ENCODE measurements at regions not wholly inside any gene's neighbourhood (a gene's known extent, or its start where the extent isn't known, plus 50 kb on each side); places are given as distances from the start of the nearest gene placed in this dataset.

DNA sequence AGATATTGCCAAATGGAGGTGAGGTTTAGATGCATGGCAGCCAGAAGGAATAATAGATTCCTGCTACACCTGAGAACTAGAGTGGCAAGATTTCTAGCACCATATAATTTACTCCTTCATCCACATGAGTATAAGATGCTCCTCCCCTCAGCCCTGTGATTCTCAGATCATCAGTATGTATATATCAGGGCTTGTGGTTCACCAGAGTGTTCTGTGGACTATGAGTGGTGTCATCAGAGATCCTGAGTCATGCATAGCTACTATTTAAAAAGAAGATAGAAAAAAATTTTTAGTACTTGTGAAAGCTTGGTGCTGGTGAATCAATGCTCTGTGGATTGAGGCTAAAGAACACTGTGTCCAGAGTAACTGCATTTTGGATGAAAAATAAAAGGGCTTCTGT is 285.9 kb downstream of the BMP4 start:
- H3K27ac ChIP-seq = no peak overlapping the region
- no peak; a peak in 1 of 6 replicates for ATAC-seq
- no peaks in the 10 kb centered on the region for H3K9me3 ChIP-seq
- CTCF ChIA-PET = interaction anchor here (0.9 to 1.2 kb wide), 3 partner anchors 14 to 20 kb away, joined by 3 read pairs; no protein-coding TSS in a partner anchor
- no peaks in the 10 kb centered on the region for H3K4me1 ChIP-seq
- POLR2A ChIA-PET = no interaction called here
- peak in 1 of 2 experiments; percentile 5 for DNase-seq (ENCODE audit: low read depth in 1 of 2, low spot score in 1 of 2)
- H3K4me3 ChIP-seq = no peak overlapping the region
- H3K4me2 ChIP-seq = no peak overlapping the region
- no peak for TF ChIP-seq NPAS2 (CRISPR knock-in tag; IDR thresholded peaks at IDR 0.05; ENCODE audit: borderline replicate concordance)
- TF ChIP-seq, protein P1, sequence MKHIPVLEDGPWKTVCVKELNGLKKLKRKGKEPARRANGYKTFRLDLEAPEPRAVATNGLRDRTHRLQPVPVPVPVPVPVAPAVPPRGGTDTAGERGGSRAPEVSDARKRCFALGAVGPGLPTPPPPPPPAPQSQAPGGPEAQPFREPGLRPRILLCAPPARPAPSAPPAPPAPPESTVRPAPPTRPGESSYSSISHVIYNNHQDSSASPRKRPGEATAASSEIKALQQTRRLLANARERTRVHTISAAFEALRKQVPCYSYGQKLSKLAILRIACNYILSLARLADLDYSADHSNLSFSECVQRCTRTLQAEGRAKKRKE (CRISPR knock-in tag; IDR thresholded peaks at IDR 0.05; ENCODE audit: low read depth) = no peak
- TF ChIP-seq, protein P2, sequence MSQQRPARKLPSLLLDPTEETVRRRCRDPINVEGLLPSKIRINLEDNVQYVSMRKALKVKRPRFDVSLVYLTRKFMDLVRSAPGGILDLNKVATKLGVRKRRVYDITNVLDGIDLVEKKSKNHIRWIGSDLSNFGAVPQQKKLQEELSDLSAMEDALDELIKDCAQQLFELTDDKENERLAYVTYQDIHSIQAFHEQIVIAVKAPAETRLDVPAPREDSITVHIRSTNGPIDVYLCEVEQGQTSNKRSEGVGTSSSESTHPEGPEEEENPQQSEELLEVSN (IDR thresholded peaks at IDR 0.05; ENCODE audit: borderline replicate concordance, low read depth) = no peak
- no peak for TF ChIP-seq GATA3 (IDR thresholded peaks at IDR 0.05; ENCODE audit: borderline replicate concordance)
- no peak for TF ChIP-seq FOSL2 (IDR thresholded peaks at IDR 0.05)
- no peak for TF ChIP-seq FOSL2 (CRISPR knock-in tag; IDR thresholded peaks at IDR 0.05)
- TF ChIP-seq CEBPB (IDR thresholded peaks at IDR 0.05) = no peak
- TF ChIP-seq MYC (IDR thresholded peaks at IDR 0.05; ENCODE audit: borderline replicate concordance, low read length) = no peak
- TF ChIP-seq JUNB (IDR thresholded peaks at IDR 0.05) = no peak
- no peak for TF ChIP-seq SMC3 (IDR thresholded peaks at IDR 0.05)
- TF ChIP-seq SREBF2 (IDR thresholded peaks at IDR 0.05) = no peak
- TF ChIP-seq HOXB5 (CRISPR knock-in tag; IDR thresholded peaks at IDR 0.05) = no peak
- no peak for TF ChIP-seq HOXB13 (CRISPR knock-in tag; IDR thresholded peaks at IDR 0.05; ENCODE audit: low read depth)
- TF ChIP-seq EHMT2 (IDR thresholded peaks at IDR 0.05; ENCODE audit: low read depth) = no peak
- no peak for TF ChIP-seq RFX5 (IDR thresholded peaks at IDR 0.05)
- TF ChIP-seq EP300 (IDR thresholded peaks at IDR 0.05) = no peak
- no peak for TF ChIP-seq HOXA7 (CRISPR knock-in tag; IDR thresholded peaks at IDR 0.05)
- TF ChIP-seq EHF (CRISPR knock-in tag; IDR thresholded peaks at IDR 0.05) = no peak
- TF ChIP-seq JUN (IDR thresholded peaks at IDR 0.05) = no peak
- no peak for TF ChIP-seq NR3C1 (IDR thresholded peaks at IDR 0.05)
- FAIRE-seq = no peak

DNA sequence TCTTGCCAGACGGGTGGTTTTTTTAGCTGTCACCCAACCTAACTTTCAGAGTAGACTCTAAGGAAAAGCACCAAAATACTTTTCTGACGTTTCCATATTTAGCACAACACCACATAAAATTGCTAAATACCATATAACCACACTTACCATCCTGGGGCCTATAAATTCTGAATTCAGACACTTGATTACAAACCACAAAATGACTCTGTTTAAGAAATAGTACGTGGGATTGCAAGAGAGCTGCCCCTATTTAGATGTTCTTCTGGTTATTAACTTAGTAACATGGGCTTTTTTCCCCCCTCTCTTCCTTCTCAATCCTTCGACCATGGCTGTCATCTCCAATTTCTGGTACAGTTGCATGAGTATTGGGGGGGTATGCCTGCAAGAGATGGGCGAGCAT is 287.7 kb downstream of the BMP4 start:
- H3K4me2 ChIP-seq = no peak overlapping the region
- 56% methylated on average over 5 of the region's 5 CpGs for WGBS (ENCODE audit: missing lambda C conversion rate)
- ChIA-PET POLR2A (no interaction called here), CTCF (interaction anchor here (1.0 kb wide), 1 partner anchor 506 kb away, joined by 4 read pairs; no protein-coding TSS in a partner anchor)
- DNase-seq (ENCODE audit: low read depth in 1 of 2, low spot score in 1 of 2) = no peak
- no peak for FAIRE-seq
- no peak overlapping the region for H3K4me3 ChIP-seq
- H3K9me3 ChIP-seq = no peaks in the 10 kb centered on the region
- no peak overlapping the region for H3K27ac ChIP-seq
- TF ChIP-seq, protein P3, sequence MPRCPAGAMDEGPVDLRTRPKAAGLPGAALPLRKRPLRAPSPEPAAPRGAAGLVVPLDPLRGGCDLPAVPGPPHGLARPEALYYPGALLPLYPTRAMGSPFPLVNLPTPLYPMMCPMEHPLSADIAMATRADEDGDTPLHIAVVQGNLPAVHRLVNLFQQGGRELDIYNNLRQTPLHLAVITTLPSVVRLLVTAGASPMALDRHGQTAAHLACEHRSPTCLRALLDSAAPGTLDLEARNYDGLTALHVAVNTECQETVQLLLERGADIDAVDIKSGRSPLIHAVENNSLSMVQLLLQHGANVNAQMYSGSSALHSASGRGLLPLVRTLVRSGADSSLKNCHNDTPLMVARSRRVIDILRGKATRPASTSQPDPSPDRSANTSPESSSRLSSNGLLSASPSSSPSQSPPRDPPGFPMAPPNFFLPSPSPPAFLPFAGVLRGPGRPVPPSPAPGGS (IDR thresholded peaks at IDR 0.05) = no peak
- TF ChIP-seq MYC (IDR thresholded peaks at IDR 0.05; ENCODE audit: borderline replicate concordance, low read length) (no peak), POLR2A (IDR thresholded peaks at IDR 0.05; ENCODE audit: low read length) (no peak), PBX3 (IDR thresholded peaks at IDR 0.05) (no peak), CHD2 (IDR thresholded peaks at IDR 0.05; ENCODE audit: low read length, partially characterized antibody) (no peak), JUN (IDR thresholded peaks at IDR 0.05) (no peak), SREBF2 (IDR thresholded peaks at IDR 0.05) (no peak), POLR2AphosphoS2 (conservative IDR thresholded peaks at IDR 0.05; ENCODE audit: low read length) (no peak), TFCP2L1 (CRISPR knock-in tag; IDR thresholded peaks at IDR 0.05) (no peak), ZNF302 (CRISPR knock-in tag; IDR thresholded peaks at IDR 0.05) (no peak), FOSL2 (IDR thresholded peaks at IDR 0.05) (no peak), FOSL2 (CRISPR knock-in tag; IDR thresholded peaks at IDR 0.05) (no peak), TP53 (CRISPR knock-in tag; IDR thresholded peaks at IDR 0.05) (no peak), RFX5 (IDR thresholded peaks at IDR 0.05) (no peak), SMC3 (IDR thresholded peaks at IDR 0.05) (no peak), ZFP36 (IDR thresholded peaks at IDR 0.05; ENCODE audit: borderline replicate concordance, partially characterized antibody) (no peak), EHF (CRISPR knock-in tag; IDR thresholded peaks at IDR 0.05) (no peak)
- TF ChIP-seq, protein P4, sequence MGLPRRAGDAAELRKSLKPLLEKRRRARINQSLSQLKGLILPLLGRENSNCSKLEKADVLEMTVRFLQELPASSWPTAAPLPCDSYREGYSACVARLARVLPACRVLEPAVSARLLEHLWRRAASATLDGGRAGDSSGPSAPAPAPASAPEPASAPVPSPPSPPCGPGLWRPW (IDR thresholded peaks at IDR 0.05) = no peak
- no peaks in the 10 kb centered on the region for H3K4me1 ChIP-seq
- no peak for ATAC-seq

All from A549 (cell line).